UCSD-AML1 (cell line): ENCODE measurements at regions not wholly inside any gene's neighbourhood (a gene's known extent, or its start where the extent isn't known, plus 50 kb on each side); places are given as distances from the start of the nearest gene placed in this dataset.

Experiments used
- DNase-seq: peaks from one replicate; lab custom pipeline; 2025; ENCODE audit not compliant: unreplicated experiment; lab: John Stamatoyannopoulos, UW

DNA sequence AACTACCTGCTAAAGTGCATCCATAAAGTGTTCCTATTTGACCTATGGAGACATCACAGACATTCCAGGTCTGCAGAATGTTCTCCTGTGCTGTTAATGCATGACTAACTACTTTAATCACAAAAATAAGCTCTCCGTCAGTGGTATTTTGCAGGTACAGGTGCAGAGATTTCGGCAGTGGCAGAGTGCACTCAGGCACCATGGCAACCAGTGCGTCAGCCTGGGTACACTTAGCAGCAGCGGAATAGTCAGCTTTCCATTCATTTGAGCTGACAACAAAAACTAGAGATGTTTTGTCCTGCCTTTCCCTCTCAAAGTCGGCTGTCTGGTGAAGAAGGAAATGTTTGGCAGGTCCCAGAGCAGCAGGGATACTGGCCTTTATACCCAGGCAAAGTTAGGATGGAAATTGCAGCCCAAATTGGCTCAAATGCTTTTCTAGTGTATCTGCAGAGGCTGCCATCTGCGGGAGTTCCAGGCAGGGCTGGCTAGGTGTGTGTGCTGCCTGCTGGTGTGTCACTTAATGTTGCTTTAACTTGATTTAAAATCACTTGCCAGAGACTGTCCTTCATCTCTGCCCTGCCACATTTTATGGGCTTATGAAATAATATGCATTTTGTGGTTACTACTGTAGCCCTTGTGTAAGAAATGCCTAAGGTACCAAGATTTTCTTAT is 195.8 kb downstream of the RAP2A start:
- DNase-seq = no peak

DNA sequence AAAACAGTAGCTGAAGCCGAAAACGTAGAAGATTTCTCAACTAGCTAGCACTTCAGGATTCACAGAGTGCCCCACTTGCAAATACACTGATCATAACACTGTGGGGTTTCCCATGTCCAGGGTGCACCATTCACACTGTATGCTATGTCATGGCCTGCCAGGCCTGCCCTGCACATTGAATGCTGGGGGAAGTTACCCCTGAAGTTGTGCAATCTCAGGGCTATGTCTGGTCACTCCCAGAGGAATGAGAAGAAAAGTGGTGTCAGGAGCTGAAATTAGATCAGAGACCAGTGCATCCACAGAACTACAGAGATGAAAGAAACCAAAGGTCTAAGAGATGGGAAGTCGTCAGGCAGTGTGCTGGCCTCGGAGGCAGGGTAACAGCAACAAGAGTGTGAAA is 196.8 kb downstream of the RAP2A start:
- no peak for DNase-seq

DNA sequence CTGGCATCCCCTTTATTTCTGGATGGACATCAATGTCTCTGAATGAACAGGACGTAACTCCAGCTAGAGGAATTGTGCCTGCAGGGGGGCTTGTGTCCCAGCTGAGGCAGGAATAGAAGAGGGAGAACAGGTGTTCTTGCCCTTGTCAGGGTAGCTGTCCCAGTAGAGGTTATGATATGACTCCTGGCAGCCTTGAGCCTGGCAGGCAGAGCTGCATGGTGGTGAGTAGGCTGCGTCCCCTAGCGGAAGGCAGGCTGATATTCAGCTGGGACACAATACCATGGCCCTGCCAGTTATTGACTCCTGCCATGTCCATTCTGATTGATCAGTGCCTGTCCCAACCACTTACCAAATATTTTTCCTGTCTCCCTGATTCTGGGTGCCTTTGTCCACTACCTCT is 197.2 kb downstream of the RAP2A start:
- DNase-seq = no peak

DNA sequence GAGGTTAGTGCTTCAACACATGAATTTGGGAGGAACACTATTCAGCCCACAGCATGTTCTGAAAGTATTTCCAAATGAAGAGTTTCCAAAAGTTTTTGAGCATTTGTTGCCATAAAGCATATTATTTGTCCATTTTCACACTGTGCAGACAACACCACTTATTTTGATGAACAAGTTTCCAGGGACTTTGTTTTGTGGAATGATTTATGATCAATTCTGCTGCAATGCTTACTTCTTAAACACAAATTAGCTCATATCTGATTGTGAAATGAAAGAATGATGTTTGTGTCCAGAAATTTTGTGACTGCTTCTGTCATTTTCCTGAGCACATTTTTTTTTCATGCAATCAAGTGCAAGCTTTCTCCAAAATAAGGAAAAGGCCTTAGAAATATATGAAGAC is 205.3 kb downstream of the RAP2A start:
- DNase-seq = no peak

DNA sequence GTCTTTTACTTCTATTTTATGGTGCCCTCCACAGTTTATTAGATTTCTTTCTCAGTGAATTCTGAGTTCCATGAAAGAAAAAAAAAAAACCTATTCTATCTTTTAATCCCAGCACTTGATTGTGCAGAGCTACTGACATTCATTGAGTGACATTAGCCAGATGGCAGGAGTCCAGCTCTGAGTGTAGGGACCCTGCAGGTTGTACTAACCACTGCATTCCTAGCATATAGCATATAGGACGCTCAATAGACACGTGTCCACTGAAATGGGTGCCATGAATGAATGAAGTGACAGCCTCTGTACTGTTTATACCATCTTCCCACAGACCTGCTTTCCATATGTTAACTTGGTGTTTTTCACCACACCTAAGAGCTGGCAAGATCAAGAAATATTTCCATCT is 206.3 kb downstream of the RAP2A start:
- DNase-seq = no peak

DNA sequence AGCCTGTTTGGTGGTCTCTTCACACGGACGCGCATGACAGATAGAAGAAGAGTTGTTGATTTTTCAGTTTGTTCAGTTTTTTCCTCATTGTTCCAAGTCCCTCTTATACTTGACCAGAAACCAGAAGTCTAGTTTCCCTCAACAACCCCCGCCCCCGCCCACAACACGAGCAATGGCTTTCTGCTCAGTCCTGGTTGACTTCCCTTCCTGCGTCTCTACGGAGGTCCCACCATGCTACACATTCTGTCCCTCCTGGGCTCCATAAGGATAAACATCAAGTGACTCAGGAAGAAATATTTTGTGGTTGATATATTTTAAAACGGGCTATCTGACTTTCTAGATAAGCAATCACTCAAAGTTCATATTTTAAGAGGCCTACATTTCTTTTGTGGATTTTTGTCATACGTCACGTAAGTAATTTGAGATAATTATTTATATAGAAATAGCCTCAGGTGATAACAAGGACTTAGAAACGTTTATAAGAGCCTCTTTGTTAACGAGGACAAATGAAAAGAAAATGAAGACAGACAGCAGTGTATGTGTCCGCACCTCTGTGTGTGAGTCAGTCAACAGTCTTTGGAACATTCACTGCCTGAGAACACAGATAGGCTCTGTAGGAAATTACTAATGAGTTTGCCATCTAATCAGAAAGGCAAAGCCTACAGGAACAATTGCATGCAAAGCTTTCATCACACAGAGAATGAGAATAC is 214.4 kb downstream of the RAP2A start:
- DNase-seq = no peak

DNA sequence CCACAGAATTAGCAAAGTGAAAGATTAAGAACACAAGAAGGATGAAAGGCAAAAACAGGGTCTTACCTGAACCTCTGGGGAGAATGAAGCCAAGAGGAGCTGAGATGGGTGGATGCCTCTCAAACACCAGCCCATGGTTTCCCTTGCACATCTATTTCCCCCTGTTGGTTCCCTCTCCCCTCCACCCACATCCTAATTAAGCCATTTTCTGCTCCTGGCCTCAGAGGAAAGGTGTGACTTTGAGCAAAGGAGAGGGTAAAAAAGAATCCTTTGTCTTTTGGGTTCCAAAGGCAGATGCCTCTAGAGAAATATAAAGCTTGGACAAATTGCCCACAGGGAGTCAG is 214.9 kb downstream of the RAP2A start:
- no peak for DNase-seq

DNA sequence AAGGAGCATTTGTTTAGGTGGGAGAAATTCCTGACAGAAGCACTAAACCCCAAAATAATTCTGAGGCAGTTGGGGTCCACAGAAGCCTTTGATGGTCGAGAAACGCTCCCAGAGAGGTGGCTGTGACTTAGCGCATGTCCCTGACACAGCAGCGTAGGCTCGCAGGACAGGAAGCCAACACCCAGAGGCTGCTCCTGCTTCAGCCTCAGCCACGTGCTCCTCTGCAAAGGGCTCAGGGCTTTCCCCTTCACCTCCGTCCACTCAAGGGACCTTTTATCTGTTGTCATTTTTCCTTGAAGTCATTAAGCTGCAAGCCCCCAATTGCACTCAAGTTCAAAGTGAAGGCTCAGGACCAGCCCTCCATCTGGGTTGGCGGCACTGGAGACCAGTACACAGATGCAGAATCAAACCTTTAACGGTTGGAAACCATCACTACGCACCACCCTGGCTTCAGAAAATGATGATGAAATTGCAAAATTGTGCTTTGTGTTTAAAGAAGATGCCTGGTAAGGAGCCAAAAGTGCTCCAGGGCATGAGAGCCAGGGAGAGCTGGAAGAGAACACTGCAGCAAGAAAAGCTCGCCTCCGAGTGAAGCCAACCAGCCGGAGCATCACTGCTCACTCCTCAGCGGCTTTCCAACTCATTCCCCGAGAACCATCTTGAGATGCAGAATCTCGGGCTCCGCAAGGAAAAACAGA is 219.6 kb downstream of the RAP2A start:
- DNase-seq = no peak

DNA sequence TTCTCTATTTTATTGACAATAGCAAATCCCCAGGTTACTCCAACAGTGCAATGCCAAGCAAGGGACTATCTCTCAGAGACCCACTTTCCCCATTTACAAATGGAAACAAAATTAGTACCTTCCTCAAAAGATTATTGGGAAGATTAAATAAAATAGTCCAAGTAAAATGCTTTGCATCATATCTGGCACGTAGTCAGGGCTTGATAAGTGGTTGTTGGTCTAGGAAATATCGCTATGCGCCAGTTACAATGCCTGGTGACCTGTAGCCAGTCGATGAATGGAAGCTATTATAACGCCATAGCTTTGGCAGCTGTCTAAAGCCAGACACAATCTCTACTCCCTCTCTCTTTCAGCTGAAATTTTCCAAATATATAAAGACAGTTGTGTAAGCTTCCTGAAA is 220.3 kb downstream of the RAP2A start:
- DNase-seq = no peak

DNA sequence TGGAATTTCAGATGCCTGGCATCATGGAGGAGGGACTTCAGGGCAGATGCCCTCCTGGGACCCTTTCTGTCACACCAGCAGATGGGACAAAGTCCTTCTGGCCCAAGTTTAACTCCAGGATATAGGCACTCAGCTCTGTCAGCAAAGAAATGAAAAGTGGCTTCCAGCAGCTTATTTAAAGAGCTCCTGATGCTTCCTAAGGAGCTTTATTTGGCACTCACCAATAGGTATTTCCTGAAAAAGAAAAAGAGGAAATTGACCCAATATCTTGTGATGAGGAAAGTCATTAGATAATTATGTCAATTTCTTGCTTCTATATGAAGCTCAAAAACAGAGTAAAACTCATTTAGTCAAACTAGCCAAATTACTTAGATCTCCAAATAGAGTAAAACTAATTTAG is 224.6 kb downstream of the RAP2A start:
- no peak for DNase-seq

DNA sequence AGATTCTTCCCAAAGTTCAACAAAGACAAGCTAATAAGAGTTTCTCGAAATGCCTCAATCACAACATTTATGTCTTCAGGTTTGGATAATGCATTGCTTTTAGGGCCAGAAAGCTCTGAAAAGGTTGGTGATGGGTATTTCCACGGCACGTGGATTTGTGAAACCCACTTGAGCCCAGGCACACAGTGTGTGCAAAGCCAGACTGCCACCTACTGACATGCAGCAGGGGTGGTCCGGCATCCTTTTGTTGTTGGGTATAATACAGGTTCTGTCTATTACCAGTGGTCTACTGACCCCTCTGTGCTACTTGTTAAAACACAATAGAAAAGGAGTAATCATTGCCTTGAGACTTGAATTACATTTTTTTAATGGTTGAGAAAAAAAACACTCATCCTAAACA is 225.6 kb downstream of the RAP2A start:
- DNase-seq = no peak

DNA sequence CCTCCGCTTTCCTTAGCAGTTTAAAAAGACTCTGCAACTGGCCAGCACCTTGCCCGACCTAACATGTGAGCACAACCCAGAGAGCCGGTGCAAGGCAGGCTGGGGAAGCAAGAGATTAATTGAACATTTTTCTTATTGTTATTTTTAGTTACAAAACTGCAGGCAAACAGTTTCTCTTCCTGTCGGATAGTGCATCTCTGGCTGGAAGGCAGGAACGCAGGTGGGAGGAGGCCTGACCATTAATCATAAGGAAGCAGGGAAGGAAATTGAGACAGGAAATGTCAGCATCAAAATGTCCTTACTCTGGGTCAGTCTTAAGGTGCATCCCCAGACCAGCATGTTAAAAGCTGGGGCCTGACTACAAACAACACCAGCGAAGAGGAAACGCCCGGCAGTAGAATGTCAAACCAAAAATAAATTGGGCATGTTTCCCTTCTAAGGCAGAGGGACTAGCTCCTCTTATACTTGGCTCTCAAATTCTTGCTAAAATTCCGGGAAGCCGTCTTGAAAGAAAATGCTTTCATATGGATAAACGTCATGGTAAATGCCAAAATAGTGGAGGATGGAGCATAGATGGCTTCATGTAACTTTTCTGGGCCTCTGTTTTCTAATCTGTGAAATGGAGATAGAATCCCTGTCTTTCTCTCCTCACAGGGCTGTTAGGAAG is 226.8 kb downstream of the RAP2A start:
- DNase-seq = peak; percentile 13

DNA sequence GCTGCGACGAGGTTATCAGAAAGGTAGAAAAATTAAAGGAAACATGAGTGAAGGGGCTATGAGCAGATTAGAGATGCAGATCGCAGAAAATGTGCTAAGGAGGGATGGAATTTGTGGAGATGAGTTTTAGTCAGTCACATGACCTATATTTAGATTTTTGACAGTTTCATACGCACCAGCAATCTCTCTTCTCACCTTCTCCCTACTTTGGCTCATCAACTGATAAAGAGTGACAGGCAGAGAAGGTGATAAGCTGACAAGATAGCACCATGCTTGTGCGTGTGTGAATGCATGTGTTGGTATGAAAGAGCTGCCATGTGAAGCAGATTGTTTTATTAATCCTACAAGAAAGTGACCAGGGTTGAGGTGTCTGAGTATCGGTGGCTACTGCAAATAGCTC is 252.6 kb downstream of the RAP2A start:
- DNase-seq = no peak

DNA sequence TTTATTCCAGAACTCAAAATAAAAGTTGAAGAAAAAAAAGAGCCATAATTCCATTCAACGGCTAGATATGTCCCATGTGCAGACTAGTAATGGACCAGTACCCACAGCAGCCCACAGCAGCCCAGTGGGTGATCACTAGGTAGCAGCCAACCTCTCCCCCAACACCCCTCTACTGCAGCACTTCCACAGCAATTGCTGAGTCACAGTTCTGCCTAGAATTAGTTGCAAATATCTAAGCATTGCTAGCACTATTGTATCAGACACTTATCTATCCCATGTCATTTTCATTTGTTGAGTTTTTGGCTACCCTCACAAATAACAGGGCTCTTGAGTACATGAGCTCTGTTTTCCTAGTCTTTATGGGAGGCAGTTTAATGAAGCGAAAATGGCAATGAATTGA is 258.7 kb downstream of the RAP2A start:
- no peak for DNase-seq

DNA sequence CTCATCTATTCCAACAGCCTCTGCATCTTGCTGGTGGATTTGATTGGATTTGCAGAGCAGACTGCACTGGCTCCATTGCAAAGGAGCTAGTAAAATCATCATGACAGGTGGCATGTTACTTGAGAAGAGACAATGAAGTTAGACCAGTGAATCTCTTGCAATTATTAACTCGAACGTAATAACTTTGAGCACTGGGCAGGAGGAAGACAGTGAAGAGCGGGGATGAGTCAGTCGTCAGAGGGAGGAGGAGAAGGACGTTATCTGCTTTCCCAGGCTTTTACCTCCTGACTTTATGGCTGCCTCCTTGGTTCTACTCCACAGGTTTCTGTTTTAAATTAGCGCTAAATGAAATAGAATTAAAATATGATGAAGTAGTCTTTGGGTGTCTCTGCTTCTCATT is 257.8 kb upstream of the IPO5 start:
- no peak for DNase-seq

DNA sequence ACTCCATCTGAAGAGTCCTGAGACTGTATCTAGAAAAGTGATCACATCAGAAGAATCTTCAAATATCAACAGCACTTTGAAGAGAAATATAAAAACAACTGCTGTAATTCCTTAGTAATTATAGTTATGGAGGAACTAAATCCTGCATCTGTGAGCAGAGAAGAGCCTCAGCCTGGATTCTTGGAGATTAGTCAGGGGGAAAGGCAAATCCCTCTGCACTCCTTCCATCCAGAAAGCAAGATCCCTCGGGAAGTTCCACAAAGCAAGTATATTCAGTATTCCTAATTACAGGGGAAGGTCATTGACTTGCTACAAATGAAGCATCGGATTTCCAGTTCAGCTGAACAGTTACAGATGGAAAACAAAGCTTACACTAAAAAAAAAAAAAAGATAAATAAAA is 256.6 kb upstream of the IPO5 start:
- DNase-seq = no peak

DNA sequence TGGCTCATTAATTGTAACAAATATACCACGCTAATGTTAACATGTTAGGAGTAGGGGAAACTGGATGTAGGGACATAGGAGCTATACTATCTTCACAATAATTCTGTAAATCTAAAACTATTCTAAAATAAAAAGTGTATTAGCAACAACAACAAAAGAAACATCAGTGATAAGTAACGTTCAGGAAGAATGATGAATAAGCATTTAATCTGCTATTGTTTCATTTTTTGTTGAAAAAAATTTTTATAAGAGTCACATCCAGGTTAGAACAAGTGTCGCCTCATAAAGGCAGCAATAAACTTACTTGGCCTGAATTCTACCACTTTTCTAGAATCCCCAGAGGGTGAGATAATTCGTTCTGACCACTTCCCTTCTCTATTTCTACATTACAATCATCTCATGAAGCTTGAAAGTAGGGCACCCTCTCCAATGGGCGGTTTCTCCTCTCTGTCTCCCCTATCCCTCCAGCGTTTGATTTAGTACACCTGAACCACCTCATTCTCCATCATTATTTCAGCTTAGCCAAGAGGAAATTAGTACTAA is 253.1 kb upstream of the IPO5 start:
- DNase-seq = no peak

DNA sequence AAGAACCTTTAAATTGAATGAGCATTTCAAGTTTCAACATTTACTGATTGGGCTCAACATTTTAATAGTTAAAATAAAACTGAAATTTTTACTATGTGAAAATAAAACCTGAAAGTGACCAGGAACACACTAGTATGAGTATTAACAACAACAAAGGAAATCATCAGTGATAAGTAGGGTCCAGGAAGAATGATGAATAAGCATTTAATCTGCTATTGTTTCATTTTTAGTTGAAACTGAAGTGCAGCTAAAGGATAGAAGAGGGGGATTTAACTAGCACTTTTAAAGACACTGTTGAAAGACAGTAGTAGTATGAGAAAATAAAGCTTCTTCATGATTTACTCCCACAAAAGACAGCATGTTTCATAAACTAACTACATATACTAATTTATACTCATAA is 250.9 kb upstream of the IPO5 start:
- DNase-seq = no peak

DNA sequence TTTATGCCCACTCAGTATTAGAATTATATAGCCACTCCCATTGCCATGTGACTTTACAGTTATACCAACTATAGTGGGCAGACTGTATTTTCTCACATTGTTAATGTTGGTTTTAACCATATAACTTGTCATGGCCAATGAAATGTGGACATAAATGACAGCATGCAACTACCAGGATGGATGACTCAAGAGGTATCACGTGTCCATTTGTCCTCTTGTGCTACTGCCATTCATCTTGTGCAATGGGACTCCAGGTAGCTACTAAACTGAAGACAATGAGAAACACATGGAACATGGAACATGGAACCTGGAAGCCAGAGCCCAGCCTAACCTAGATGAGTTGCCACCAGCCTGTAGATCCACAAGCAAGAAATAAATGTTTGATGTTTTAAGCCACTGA is 242.7 kb upstream of the IPO5 start:
- no peak for DNase-seq

DNA sequence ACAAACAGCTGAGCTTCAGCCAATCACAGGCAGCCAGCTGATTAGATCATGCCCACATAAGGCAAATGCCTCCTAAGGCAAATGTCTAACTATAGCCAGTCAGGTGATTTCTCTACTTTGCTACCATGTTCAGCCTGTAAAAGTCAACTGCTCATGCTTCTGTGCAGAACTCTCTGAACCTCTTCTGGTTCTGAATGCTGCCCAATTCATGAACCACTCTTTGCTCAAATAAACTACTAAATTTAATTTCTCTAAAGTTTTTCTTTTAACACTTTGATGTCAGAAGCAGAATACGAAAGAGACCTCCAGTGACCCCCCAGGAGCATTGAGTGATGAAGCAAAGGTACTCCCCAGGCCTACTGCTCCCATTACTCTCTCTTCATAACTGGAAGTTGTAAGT is 240.7 kb upstream of the IPO5 start:
- DNase-seq = no peak

DNA sequence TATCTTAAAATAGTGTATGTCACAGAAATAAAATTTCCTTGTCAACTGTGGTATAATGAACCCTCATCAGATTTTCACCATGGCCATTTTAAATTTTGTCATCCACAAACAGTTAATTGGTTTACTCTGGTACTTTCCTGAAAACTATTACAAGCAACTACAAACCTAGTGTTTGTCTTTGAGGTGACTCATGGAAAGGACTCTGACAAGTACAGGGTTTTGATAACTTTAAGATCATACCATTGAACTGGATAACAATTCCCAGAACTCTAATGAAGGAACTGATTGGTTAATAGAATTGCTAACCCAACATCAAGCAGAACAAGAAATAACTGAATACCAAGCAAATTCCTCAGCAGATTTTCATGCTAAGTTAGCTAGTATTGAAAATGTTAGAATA is 237.7 kb upstream of the IPO5 start:
- DNase-seq = no peak

DNA sequence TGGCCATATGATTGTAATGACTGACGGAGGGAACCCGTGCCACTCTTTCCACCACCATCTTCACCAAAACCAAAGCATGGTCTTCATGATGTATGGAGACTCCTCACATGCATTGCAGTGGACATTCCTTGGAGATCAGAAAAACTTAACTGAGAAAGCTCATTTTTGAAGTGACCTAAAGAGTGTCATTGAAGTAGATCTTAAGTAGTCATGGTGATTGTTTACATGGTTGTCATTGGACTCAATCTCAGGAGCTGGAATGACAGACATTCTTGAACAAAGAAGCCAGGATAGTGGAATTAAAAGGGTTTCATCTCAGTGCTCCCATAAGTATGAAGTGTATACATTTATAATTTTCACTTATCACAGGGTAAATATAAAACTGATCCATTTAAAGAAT is 236.7 kb upstream of the IPO5 start:
- DNase-seq = no peak
